ENCODE measurements at regions not wholly inside any gene's neighbourhood (a gene's known extent, or its start where the extent isn't known, plus 50 kb on each side); places are given as distances from the start of the nearest gene placed in this dataset.
"Not testable (repeated sequence)": the region's sequence is repeated elsewhere in the genome, so short reads cannot be mapped to it uniquely, and the experiment has no call there.

GRCh38 chr6:169918239-169918953 is 167.0 kb downstream of the ERMARD start:
- in situ Hi-C loops (cut with MboI; ENCODE audit: low sequenced_read_pairs, unreplicated experiment): no loop called here
- no peak for TF ChIP-seq CTCF (IDR thresholded peaks at IDR 0.05; ENCODE audit: borderline replicate concordance, control extremely low read depth, extremely low read depth, insufficient read depth, missing control alignments)
- DNase-seq (ENCODE audit: low spot score): no peak

- DNase-seq (ENCODE audit: low spot score): no peak
- in situ Hi-C loops (cut with MboI; ENCODE audit: low sequenced_read_pairs, unreplicated experiment): no loop called here
- TF ChIP-seq CTCF (IDR thresholded peaks at IDR 0.05; ENCODE audit: borderline replicate concordance, control extremely low read depth, extremely low read depth, insufficient read depth, missing control alignments): no peak
Measured at GRCh38 chr6:169917153-169917552, 165.7 kb downstream of the ERMARD start.

- no peak for TF ChIP-seq CTCF (IDR thresholded peaks at IDR 0.05; ENCODE audit: borderline replicate concordance, control extremely low read depth, extremely low read depth, insufficient read depth, missing control alignments)
- in situ Hi-C loops (cut with MboI; ENCODE audit: low sequenced_read_pairs, unreplicated experiment): no loop called here
- no peak for DNase-seq (ENCODE audit: low spot score)
Measured at GRCh38 chr6:169915769-169916550, 164.5 kb downstream of the ERMARD start.

- in situ Hi-C loops (cut with MboI; ENCODE audit: low sequenced_read_pairs, unreplicated experiment); DNase-seq (ENCODE audit: low spot score): not testable (repeated sequence)
Measured at GRCh38 chr6:169913745-169914144, 162.3 kb downstream of the ERMARD start.

GRCh38 chr6:169913096-169913638 is 161.7 kb downstream of the ERMARD start:
- TF ChIP-seq CTCF (IDR thresholded peaks at IDR 0.05; ENCODE audit: borderline replicate concordance, control extremely low read depth, extremely low read depth, insufficient read depth, missing control alignments): no peak
- in situ Hi-C loops (cut with MboI; ENCODE audit: low sequenced_read_pairs, unreplicated experiment): no loop called here
- no peak for DNase-seq (ENCODE audit: low spot score)

- TF ChIP-seq CTCF (IDR thresholded peaks at IDR 0.05; ENCODE audit: borderline replicate concordance, control extremely low read depth, extremely low read depth, insufficient read depth, missing control alignments): no peak
- DNase-seq (ENCODE audit: low spot score): no peak
- in situ Hi-C loops (cut with MboI; ENCODE audit: low sequenced_read_pairs, unreplicated experiment): no loop called here
Measured at GRCh38 chr6:169912266-169913095, 161.1 kb downstream of the ERMARD start.
